ENCODE measurements at regions not wholly inside any gene's neighbourhood (a gene's known extent, or its start where the extent isn't known, plus 50 kb on each side); places are given as distances from the start of the nearest gene placed in this dataset.

DNA sequence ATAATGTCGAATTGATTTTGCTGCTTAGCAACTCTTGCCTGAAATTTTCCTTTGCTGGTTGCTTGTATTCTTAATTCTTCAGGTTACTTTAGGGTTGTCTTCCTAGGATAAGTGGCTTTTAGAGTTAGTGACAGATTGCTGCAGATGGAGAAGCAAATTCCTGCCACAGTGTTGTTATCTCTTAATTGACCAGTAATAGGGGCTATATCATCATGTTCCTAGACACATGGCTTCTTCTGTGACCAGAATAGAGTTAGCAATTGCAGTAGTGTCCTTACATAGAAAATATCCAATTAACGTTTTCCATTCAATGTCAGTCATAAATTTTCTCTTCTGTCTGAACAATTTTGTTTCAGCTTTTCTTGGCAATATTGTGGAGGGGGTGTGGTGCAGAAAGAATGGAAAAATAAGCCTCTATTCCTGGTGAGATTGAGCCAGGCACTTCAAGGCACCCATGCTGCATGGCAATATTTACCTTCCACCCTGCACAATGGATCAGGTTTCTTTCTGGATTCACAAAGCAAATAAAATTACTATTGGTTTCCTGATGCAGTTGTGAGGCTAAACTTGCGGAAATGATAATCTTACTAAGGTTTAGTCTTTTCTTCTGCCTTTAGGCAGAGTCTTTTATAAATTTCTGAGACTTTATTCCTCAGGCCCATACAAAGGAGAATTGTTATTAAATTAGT is 1481.5 kb downstream of the EFNA5 start:
- H4K91ac ChIP-seq (ENCODE audit: insufficient read depth, low read depth, low read length) = no peak overlapping the region
- H3K4me2 ChIP-seq (ENCODE audit: low read depth, low read length) = no peak overlapping the region
- ATAC-seq (ENCODE audit: low read depth) (no peak), DNase-seq (no peak)
- ChIA-PET POLR2A (ENCODE audit: unreplicated experiment) (no interaction called here), CTCF (no interaction called here)
- in situ Hi-C loops (cut with MboI; ENCODE audit: low sequenced_read_pairs) = no loop called here
- no peaks in the 10 kb centered on the region for H3K9me3 ChIP-seq (ENCODE audit: control insufficient read depth, insufficient read depth, low read length)
- H3K4me3 ChIP-seq (ENCODE audit: insufficient read depth, low read depth, low read length) = no peak overlapping the region
- no peak overlapping the region for H2AFZ ChIP-seq (replicated peaks; ENCODE audit: low read length, poor library complexity)
- H3K18ac ChIP-seq (ENCODE audit: low read depth, low read length) = no peak overlapping the region
- no CpG with 5 or more reads among the region's 3 CpGs for WGBS, 2 experiments (ENCODE audit: extremely low coverage in 2 of 2, insufficient read length in 1 of 2)
- H3K4ac ChIP-seq (ENCODE audit: low read depth, low read length) = no peak overlapping the region
- no peak overlapping the region for H2AK9ac ChIP-seq (replicated peaks; ENCODE audit: low read depth, low read length, poor library complexity)
- no peak overlapping the region for H3K9ac ChIP-seq (ENCODE audit: low read depth, low read length)
- no peaks in the 10 kb centered on the region for H3K27me3 ChIP-seq (ENCODE audit: control insufficient read depth, insufficient read depth, low read length)
- no TSS peak for BruUV-seq (replicated peaks)
- H4K8ac ChIP-seq (ENCODE audit: low read depth in 2 of 2, low read length in 2 of 2) = no peak overlapping the region
- H3K4me1 ChIP-seq (ENCODE audit: control insufficient read depth, insufficient read depth, low read length) = no peaks in the 10 kb centered on the region
- dilution Hi-C loops (cut with HindIII; ENCODE audit: low sequenced_read_pairs, unreplicated experiment) = no loop called here
- H2AK5ac ChIP-seq (ENCODE audit: low read depth, low read length) = no peak overlapping the region
- H3K56ac ChIP-seq (ENCODE audit: extremely low read depth, insufficient read depth, low read length) = no peak overlapping the region
- H2BK20ac ChIP-seq (ENCODE audit: low read depth, low read length) = no peak overlapping the region
- no peak overlapping the region for H2BK5ac ChIP-seq (ENCODE audit: low read depth, low read length, poor library complexity, severe bottlenecking)
- no peaks in the 10 kb centered on the region for H4K20me1 ChIP-seq (ENCODE audit: insufficient read depth, low read length)
- no peak overlapping the region for H2BK15ac ChIP-seq (ENCODE audit: low read depth, low read length)
- H3K36me3 ChIP-seq (ENCODE audit: control insufficient read depth, insufficient read depth, low read length) = no peaks in the 10 kb centered on the region
- no peak overlapping the region for H2BK120ac ChIP-seq (ENCODE audit: low read depth, low read length)
- no peak overlapping the region for H4K5ac ChIP-seq (ENCODE audit: low read depth, low read length)
- TF ChIP-seq, protein P1, sequence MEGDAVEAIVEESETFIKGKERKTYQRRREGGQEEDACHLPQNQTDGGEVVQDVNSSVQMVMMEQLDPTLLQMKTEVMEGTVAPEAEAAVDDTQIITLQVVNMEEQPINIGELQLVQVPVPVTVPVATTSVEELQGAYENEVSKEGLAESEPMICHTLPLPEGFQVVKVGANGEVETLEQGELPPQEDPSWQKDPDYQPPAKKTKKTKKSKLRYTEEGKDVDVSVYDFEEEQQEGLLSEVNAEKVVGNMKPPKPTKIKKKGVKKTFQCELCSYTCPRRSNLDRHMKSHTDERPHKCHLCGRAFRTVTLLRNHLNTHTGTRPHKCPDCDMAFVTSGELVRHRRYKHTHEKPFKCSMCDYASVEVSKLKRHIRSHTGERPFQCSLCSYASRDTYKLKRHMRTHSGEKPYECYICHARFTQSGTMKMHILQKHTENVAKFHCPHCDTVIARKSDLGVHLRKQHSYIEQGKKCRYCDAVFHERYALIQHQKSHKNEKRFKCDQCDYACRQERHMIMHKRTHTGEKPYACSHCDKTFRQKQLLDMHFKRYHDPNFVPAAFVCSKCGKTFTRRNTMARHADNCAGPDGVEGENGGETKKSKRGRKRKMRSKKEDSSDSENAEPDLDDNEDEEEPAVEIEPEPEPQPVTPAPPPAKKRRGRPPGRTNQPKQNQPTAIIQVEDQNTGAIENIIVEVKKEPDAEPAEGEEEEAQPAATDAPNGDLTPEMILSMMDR (conservative IDR thresholded peaks at IDR 0.05; ENCODE audit: low read depth, low read length) = no peak
- TF ChIP-seq MAZ (IDR thresholded peaks at IDR 0.05; ENCODE audit: borderline replicate concordance, low read depth, low read length) (no peak), MXI1 (IDR thresholded peaks at IDR 0.05; ENCODE audit: borderline replicate concordance, low read depth, low read length) (no peak), CEBPB (IDR thresholded peaks at IDR 0.05; ENCODE audit: low read depth, low read length) (no peak), NFE2L2 (IDR thresholded peaks at IDR 0.05; ENCODE audit: low read depth, low read length) (no peak), SMC3 (IDR thresholded peaks at IDR 0.05; ENCODE audit: low read depth, low read length) (no peak), MAFK (IDR thresholded peaks at IDR 0.05; ENCODE audit: low read depth, low read length) (no peak), CHD1 (IDR thresholded peaks at IDR 0.05; ENCODE audit: low read depth, low read length) (no peak), RCOR1 (IDR thresholded peaks at IDR 0.05; ENCODE audit: insufficient replicate concordance, low read length) (no peak), RFX5 (IDR thresholded peaks at IDR 0.05; ENCODE audit: low read depth, low read length) (no peak), FOS (IDR thresholded peaks at IDR 0.05; ENCODE audit: low read depth, low read length) (no peak), POLR2A (IDR thresholded peaks at IDR 0.05; ENCODE audit: low read depth, low read length) (no peak), BHLHE40 (IDR thresholded peaks at IDR 0.05; ENCODE audit: low read depth, low read length) (no peak)
- TF ChIP-seq, protein P2, sequence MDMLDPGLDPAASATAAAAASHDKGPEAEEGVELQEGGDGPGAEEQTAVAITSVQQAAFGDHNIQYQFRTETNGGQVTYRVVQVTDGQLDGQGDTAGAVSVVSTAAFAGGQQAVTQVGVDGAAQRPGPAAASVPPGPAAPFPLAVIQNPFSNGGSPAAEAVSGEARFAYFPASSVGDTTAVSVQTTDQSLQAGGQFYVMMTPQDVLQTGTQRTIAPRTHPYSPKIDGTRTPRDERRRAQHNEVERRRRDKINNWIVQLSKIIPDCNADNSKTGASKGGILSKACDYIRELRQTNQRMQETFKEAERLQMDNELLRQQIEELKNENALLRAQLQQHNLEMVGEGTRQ (IDR thresholded peaks at IDR 0.05; ENCODE audit: low read depth, low read length) = no peak
- TF ChIP-seq, protein P3, sequence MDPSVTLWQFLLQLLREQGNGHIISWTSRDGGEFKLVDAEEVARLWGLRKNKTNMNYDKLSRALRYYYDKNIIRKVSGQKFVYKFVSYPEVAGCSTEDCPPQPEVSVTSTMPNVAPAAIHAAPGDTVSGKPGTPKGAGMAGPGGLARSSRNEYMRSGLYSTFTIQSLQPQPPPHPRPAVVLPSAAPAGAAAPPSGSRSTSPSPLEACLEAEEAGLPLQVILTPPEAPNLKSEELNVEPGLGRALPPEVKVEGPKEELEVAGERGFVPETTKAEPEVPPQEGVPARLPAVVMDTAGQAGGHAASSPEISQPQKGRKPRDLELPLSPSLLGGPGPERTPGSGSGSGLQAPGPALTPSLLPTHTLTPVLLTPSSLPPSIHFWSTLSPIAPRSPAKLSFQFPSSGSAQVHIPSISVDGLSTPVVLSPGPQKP (IDR thresholded peaks at IDR 0.05; ENCODE audit: borderline replicate concordance, low read depth, low read length) = no peak
- no peak overlapping the region for H3K27ac ChIP-seq (ENCODE audit: insufficient read depth, low read length)
- intact Hi-C loops (cut with micrococcal nuclease) = no loop called here
- H3K23ac ChIP-seq (ENCODE audit: low read depth, low read length) = no peak overlapping the region
- H3K79me1 ChIP-seq (ENCODE audit: low read depth in 1 of 2, low read length in 2 of 2) = no peaks in the 10 kb centered on the region
- no peaks in the 10 kb centered on the region for H3K9me1 ChIP-seq (ENCODE audit: insufficient read depth, low read length)
- H3K14ac ChIP-seq (replicated peaks; ENCODE audit: low read depth, low read length) = no peak overlapping the region

All from IMR-90 (cell line).